Activated CD8-positive, alpha-beta memory T cell treated with anti-CD3 and anti-CD28 coated beads for 24 hours (primary cell): ENCODE measurements at regions not wholly inside any gene's neighbourhood (a gene's known extent, or its start where the extent isn't known, plus 50 kb on each side); places are given as distances from the start of the nearest gene placed in this dataset.
"Not testable (repeated sequence)": the region's sequence is repeated elsewhere in the genome, so short reads cannot be mapped to it uniquely, and the experiment has no call there.

Experiments used
- DNase-seq: peaks from one replicate; pipeline ENCODE4 v3.0.0-alpha.2; 2020

DNA sequence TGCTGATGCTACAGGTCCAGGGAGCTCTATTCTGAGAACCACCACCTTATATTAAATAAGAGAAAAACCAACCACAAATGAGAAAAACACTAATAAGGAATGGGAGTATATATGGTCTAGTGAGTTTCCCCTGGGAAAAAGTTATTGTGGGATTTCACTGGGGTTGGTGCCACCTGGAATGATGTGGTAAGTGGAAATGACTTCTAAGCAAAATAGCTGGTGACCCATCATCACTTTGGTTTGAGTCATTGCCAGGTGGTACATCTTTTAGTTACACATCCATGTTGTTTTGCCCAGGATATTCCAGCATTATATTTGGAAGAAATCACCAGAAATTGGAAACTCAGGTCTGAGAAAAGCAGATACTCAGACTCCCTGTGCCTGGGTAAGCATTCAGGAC, 437.3 kb downstream of the DTWD2 start:
- no peak for DNase-seq

DNA sequence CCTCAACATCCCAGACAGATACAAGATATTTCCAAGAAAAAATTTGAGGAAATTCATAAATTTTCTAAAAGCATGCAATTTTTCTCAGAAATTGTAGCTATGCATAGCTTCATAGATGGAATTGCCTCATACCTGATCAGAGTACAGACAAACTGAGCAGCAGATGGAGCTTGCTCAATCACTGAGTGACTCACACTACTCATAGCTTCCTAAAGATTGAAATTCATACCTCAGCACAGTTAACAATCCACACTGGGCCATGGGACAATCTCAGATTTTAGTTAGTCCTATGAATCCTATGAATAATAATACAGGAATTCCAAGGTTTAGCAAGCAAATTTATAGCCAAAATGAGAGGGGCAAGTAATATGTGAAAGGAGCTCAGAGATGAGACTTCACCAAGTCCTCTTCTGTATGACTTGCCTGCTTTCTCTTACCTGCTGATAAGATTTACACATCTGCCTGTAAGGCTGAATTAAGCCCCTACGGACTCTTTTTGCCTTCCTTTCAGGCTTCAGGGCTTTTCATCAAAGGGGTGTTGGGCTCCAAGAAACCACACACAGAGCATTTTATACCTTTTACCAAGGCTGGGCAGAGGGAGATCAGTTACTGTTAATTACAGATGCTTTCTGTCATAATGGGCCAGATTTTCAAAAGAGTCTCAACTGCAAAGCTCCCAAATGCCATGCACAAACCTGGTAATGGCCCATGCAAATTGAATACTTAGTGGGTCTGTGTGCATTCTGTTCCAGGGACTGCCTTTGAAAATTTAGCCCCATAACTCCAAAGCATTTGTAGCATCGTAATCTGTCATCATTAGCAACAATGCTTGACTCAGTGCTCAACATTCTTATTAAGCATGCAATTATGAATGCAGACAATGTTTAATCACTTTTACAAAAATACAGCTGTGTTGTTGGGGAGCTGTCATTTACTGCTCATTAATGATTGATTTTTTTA, 439.3 kb downstream of the DTWD2 start:
- DNase-seq: no peak

DNA sequence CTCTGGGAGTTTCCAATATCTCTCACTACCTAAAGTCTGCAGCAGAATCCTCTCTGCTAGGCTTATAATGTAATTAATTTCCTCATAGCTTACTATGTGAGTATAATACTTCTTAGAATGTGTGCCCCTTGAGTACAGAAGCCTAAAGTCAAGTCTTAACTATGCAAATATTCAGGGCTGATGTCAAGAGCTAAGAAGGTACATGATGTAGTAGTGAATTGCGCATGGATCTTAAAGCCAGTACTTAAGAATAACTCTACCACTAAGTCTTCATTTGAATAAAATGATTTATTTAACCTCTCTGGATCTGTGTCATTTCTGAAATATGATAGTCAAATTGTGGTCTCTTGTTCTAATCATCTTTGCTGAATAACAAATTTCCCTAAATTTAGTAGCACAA, 442.9 kb downstream of the DTWD2 start:
- no peak for DNase-seq

DNA sequence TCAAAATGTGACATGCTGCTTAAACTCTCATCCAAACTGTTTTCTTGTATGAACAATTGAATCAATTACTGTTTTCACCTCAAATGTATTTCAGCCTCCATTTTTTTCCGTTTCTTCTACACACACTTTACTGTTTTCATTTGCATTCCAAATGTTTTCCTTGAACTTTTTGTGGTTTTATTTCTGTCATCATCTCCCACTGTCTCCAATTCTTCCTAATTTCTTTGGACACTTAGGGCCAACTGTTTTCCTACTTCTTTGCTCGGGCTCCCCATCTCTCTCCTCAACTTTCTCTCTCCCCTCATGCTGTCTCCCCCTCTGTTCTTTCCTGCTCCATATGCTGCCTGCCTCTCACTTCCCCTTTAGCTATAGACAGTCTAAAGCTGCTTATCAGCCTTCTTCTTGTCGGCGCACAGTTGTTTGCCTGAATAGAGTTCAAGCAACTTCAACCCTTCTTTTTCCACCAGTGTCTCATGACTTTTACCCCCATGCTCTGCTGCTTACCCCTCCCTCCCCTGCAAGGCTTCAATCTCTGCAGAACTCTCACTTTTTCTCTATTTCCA, 443.4 kb downstream of the DTWD2 start:
- no peak for DNase-seq

DNA sequence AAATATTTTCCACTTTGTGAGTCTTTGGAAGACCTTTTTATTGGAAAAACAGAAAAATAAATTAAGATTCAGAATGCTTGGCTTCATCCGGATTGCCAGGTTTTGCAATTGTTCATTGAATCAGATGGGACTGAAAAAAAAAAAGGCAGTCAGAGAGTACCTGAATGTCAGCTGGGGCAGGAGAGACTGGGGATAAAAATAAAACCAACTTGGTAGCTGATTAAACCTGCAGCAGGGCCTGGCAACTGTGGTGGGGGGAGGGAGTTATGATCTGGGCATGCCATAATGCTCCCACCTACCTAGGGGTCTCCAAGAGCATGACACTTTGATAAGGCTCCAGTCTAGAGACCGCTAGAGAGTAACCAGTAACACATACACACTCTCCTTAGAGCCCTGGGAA, 454.4 kb downstream of the DTWD2 start:
- no peak for DNase-seq

DNA sequence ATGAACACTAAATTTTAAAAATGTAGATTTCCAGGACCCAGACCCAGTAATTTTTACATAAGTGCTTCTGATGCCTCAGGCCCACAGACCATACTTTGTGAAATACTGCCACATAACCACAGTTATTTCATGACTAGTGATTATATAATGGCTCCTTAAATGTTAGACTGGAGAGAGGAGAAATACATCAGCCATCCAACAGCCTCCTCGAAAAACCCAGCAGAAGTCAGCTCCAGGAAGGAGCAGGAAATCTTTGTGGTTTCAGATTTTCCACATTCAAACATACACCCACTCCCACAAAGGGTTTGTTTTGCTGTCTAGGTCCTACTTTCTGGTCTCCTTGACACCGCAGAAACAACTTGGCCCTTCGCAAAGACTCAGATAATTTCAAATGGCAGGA, 455.2 kb downstream of the DTWD2 start:
- no peak for DNase-seq

DNA sequence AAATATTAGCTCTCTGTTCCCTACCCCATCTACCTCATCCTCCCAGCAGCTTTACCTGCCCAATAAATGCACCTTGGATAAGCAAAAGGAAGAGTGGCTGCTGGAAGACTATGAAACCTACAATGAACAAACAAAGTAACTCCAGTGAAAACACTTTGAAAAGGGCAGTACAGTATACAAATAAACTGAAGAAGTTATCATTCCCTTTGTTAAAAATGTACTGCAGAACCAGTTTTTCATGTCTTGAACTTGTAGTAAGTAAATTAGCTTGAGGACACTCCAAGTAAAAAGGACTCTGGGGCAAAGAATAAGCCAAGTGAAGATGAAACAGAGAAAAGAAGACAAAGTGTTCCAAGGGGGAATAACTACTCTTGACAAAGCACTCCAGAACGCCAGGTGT, 457.1 kb downstream of the DTWD2 start:
- DNase-seq: no peak

DNA sequence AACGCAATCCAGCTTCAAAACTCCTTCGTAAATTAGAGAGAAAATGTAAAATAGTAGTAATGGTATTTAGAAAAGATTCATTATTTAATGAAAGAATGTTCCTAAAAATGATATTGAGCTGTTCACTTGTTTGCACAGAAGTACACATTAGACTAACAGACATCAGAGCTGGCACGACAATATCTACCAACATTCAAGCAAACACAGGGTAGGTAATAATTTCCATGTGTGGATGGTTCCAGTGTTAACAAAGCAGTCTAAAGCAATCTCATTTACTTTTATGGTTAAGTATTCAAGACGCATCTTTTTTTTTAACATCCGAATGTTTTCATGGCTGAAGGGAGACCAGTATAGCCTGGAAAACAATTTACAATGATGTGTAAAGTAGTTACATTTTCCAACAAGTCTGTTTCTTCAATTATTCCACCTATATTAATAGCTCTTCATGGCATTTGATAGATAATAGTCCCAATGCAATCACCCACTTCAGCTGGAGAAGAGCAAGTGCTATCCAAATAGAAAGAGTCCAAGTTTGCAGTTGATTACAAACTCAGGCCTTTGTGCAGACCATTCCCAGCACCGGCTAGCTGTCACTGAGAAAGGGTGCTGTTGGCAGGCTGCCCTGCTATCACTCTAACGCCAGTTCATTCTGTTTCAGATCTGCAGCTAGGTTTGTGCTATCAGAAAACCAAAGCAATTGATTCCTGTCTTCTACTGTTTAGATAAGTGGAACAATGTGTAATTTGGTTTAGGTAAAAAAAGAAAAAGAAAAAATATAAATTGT, 458.8 kb downstream of the DTWD2 start:
- no peak for DNase-seq

DNA sequence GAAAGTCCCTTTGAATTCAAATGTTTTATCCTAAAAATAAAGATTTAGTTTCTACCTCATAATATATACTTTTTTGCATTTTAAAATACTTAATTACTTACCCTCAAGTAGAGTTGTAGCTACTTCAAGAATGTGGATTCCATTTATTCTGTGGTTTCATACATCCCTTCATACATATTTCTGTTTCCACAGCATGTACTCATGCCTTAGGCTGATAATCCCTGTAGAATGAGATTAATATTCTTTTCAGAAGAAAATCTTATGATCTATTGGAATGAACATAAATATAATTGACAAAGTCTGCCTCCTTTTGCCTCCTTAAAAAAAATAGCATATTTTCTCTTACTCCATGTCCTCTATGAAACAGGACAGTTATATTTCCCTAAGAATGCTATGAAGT, 465.7 kb downstream of the DTWD2 start:
- DNase-seq: no peak

DNA sequence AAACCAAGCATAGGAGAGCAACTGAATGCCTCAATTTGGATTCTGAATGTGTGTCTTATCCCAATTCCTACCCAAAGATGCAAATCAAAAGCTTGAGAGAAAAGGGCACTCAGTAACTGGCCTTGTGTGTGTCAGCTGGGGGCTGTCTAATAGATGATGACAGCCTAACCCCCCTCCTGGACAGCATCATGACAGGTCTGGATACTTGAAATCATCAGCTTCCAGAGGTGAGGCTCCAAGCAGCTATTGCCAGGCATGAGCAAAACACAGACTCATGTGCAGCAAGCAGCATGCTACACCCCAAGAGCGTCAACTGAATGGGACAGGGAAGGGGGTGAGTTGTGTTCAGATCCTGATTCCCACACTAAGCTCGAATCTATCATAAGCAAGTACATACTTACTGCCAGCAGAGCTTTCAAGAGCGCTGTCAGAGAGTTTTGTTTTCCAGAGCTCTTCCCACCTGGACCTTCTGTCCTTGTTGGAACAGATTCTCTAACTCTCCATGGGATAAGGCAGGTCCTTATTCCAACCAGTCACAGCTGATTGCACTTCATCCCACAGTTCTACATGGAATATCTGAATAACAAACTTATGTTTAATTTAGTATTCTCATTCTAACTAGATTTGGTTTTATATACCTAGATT, 467.5 kb downstream of the DTWD2 start:
- no peak for DNase-seq

DNA sequence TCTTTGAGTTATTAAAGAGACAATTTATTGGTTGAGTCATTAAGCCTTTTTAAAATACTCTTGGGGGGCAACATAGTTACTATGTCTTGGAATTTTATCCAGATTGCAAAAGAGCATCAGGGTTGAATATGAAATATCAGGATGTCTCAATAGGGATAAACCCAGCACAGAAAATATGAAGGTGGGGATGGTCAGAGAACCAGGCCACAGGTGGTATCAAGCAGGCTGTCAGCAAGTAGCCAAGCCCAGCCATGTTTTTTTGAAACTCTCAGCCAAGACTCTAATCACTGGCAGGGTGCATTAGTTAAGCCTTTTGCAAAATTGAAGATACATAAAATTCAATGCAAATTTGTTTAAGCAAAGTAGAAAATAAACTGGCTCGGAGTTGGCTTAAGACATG, 468.9 kb downstream of the DTWD2 start:
- no peak for DNase-seq

DNA sequence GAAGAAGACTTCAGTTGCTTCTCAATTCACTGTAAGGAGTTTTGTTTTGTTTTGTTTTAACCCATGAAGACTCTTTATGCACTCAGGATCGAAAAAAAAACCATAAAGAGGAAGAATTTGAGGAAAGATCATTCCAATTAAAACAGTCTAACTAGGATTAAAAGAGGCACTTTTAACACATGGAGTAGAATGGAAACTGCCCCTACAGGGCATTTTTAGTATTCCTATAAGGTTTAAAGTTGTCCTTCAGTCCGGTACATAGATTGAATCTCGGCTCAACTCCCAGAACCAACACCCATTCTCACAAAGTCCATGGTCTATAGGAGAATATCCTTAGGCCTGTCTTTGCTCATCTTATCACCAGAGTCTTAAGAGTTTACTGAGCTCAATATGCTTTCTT, 469.6 kb downstream of the DTWD2 start:
- no peak for DNase-seq

DNA sequence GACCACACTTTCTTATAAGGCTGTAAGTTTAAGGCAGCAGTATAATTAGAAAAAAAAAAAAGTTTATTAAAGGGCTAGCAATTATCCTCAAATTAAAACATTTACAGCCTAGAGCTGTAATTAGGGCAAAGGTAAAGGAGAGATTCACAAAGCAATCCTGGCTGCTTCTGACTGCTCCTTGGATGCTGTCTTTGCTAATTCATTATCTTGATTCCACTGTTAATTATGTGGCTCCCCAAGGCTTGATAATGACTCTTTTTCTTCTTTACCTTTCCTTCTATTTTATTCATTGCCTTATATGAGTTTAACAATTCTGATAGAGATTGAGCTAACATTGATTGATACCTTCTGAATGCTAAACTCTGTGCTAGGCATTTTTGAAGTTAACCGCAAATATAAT, 476.5 kb downstream of the DTWD2 start:
- DNase-seq: no peak

DNA sequence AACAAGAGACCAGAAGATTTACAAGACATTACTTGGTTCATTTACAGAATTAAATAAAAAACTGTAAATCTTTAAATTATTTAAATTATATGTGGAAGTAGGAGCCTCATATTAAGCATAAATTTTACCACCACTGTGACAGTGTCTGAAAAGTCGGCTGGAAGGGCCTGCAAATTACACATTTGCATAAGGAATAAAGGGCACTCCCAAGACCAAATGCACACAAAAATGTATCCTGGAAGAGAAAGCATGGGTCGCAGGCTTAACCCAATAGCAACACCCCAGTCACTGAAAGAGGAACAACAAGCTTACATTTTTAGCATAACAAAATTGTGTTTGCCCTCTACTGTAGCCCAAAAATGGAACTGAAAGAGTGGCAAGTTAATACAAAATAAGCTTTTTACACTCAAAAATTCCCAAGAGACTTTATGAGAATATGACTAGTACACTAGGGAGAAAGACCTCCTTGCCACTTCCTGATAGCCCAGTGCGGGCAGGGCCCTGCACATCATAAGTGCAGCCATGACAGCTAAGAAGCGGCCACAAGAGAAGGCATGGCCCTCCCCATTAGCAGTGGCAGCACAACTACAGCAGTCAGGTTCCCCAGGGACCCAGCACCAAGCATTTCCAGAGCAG, 482.0 kb downstream of the DTWD2 start:
- DNase-seq: no peak

DNA sequence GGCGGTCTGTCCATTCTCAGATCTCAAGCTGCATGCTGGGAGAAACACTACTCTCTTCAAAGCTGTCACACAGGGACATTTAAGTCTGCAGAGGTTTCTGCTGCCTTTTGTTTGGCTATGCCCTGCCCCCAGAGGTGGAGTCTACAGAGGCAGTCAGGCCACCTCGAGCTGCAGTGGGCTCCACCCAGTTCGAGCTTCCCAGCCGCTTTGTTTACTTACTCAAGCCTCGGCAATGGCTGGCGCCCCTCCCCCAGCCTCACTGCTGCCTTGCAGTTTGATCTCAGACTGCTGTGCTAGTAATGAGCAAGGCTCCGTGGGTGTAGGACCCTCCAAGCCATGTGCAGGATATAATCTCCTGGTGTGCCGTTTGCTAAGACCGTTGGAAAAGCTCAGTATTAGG, 486.1 kb downstream of the DTWD2 start:
- not testable (repeated sequence) for DNase-seq

DNA sequence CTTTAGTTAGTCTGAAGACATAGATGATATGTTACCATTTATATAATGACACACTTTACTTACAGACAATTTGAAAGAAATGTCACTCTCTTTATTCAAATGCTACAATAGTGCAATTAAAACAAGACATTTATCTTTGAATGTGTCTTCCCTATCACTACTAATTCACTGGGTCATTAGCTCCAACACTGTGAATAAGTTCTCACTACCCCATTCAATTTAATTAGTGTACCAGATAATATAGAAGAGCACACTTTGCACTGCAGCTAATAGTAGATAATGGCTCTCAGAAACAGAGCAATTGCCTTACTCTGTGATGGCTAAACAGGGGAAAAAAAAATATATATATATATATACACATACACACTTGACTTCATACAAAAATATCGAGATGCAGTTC, 497.0 kb downstream of the DTWD2 start:
- DNase-seq: no peak

DNA sequence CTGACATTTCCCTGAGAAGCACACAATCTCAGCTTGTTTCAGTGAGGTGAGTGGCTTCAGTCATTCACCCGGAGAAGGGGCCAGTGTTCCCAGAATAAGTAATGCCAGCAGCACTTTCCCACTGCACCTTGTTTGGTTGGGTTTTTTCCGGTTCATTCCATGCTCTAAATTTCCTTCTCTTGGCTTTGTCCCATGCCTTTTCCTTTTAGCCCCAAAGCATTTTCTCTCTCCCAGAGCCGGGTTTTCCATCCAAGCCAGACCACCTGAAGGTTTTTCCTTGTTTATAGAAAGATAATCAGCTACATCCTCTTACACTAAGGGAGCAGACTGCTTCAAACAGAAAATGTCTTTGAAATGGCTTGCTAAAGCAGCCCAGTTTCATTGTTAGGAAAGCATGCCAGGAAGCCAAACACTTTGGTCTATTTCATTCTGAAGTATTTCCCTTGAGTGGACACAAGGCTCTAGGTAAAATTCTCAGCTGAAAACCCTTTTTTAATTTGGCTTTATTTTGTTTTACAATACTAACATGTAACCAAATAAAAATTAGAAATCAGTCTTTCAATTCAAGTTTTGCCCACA, 501.6 kb downstream of the DTWD2 start:
- no peak for DNase-seq

DNA sequence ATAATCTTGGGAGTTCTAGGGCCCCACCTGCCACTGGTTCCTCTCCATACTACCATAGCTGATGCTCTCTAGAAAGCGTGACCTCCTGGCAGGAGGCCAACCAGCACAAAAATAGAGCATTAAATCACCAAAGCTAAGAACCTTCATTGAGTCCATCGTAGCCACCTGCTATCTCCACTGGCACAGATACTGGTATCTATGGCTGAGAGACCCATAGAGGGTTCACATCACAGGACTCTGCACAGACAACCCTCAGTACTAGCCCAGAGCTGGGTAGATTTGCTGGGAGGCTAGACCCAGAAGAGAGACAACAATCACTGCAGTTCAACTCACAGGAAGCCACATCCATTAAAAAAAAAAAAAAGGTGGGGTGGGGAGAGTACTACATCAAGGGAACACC, 509.1 kb downstream of the DTWD2 start:
- DNase-seq: no peak

DNA sequence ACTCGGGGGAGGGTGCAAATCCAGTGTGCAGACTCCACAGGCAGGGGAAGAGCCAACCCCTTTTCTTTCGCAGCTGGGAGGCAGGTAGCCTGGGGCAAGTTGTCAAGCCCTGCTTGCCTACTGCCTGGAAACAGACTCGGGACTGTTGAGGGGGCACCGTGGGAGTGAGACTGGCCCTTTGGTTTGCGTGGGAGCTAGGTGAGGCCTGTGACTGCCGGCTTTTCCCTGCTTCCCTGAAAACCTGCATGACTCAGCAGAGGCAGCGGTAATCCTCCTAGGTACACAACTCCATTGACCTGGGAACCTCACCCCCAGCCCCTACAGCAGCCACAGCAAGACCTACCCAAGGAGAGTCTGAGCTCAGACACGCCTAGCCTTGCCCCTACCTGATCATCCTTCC, 509.5 kb downstream of the DTWD2 start:
- no peak for DNase-seq

DNA sequence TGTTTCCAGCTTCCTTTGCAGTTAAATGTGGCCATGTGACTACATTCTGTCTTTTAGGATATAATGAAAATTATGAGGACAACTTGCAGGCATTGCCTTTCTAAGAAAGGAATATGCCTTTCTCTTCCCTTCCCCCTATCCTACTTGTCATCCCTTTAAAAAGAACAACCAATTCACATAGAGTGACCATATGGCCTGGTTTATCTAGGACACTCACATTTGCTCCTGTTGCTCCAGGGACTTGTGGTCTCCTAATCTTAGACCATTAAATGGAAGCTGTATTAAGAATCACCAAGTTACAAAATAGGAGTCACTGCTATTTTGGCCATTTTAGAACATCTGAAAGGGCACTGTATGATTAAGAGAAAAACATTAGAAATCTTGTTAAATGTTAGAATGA, 520.3 kb downstream of the DTWD2 start:
- DNase-seq: no peak

DNA sequence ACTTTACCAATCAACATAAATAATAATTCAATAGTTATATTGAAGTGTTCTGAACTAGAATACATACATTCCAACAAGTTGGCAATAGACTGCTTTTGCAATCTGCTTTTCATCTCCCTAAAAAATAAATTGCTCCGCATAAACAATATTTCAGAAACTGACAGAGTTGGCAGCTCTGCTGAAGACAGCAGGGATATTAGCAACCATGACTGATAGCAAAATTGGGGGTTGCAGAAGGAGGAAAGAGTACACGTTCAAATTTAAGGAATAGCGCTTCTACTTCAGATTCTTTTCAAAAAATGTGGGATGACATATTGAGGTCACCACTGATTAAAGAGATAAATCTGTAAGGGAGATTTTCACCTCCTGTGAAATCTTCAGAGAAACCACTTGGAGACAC, 521.2 kb downstream of the DTWD2 start:
- DNase-seq: no peak

DNA sequence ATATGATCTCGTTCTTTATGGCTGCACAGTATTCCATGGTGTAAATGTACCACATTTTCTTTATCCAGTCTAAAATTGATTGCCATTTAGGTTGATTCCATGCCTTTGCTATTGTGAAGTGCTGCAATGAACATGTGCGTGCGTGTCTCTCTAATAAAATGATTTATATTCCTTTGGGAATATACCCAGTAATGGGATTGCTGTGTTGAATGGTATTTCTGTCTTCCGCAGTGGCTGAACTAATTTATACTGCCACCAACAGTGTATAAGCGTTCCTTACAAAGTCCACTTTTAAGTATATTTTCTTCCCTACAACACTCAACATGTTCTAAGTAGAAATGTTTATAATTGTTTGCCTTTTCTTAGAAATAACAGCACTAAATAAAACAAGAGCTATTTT, 521.9 kb downstream of the DTWD2 start:
- DNase-seq: no peak

DNA sequence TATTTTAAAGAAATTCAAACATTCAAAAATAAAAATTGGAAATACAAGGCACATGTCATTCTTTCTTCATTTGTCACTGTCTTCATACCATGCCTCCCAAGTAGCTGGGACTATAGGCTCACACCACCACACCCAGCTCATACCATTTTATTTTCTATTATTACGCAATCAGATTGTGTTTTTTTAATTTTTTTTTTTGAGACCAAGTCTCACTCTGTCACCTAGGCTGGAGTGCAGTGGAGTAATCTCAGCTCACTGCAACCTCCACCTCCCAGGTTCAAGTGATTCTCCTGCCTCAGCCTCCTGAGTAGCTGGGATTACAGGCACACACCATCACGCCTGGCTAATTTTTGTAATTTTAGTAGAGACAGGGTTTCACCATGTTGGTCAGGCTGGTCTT, 526.1 kb downstream of the DTWD2 start:
- not testable (repeated sequence) for DNase-seq
